ENCODE measurements at regions not wholly inside any gene's neighbourhood (a gene's known extent, or its start where the extent isn't known, plus 50 kb on each side); places are given as distances from the start of the nearest gene placed in this dataset.

DNA sequence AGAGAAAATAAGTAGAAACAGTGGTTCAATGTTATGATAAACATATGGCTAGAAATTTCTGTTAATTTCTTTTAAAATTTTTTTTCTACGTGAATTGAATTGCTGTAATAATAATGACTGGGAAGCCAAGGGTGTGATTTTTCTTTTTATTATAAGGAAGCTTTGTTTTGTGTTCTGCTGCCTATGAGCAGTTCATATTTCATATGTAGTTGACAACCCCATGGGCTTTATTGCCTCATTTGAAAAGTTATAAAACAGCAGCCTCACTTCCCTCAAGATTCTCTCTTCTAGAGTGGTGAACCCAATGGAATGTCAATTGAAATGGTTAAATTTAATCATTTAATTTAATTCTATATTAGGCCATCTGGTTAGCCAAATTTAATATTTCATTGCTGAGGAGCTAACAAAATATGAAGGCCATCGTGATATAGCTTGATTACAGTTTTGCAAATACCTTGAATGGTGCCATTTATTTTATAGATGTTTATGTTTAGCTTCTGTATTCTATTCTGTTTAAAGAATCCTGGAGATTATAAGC is 72.6 kb upstream of the DOCK10 start:
- TF ChIP-seq ZNF274 (IDR thresholded peaks at IDR 0.05; ENCODE audit: low read depth, low read length) (no peak), SUZ12 (IDR thresholded peaks at IDR 0.05; ENCODE audit: extremely low read depth, insufficient read depth, insufficient read length) (no peak), YY1 (IDR thresholded peaks at IDR 0.05; ENCODE audit: insufficient read depth, insufficient read length) (no peak)
- H3K4me3 ChIP-seq (ENCODE audit: insufficient read length, low read depth), result no peak overlapping the region
- no peaks in the 10 kb centered on the region for H3K27me3 ChIP-seq (ENCODE audit: insufficient read depth, insufficient read length)
- H3K4me1 ChIP-seq (ENCODE audit: insufficient read depth, insufficient read length), result no peaks in the 10 kb centered on the region
- no peak overlapping the region for H3K9ac ChIP-seq (ENCODE audit: insufficient read length, low read depth)
- no peak for DNase-seq (ENCODE audit: low read depth, low spot score)
- H3K36me3 ChIP-seq (ENCODE audit: insufficient read depth, insufficient read length, low read length), result no peaks in the 10 kb centered on the region
- no peaks in the 10 kb centered on the region for H3K9me3 ChIP-seq (ENCODE audit: insufficient read depth, low read length)

DNA sequence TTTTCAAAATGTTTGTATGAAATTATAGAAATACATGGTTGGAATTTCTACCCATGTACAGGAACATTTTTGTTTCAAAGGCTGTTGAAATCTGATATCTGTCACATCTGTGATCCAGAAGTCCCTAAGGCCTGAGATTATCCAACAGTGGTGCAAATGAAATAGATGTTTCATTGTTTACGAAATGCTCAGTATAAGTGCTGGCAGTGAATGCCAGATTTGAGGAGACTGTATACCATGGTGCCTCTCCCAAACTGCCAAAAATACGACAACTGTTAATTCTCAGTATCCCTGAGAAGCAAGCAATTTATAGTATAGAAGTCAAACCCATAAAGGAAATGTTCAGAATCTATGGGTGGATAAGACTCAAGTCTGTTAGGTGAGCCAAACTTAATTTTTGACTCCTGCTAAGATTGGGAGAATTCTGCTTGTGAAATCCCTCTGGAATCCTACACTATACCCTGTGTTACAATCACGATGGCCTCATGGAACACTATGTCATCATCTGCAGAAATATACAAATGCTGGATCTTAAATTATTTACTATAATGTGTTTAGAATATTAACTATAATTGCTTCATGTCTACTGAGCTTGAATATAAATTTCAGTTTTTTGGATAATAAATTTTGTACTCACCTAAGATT is 71.2 kb upstream of the DOCK10 start:
- Histone ChIP-seq H3K9me3 (ENCODE audit: insufficient read depth, low read length) (no peaks in the 10 kb centered on the region), H3K27me3 (ENCODE audit: insufficient read depth, insufficient read length) (no peaks in the 10 kb centered on the region), H3K36me3 (ENCODE audit: insufficient read depth, insufficient read length, low read length) (no peaks in the 10 kb centered on the region), H3K4me3 (ENCODE audit: insufficient read length, low read depth) (no peak overlapping the region), H3K9ac (ENCODE audit: insufficient read length, low read depth) (no peak overlapping the region), H3K4me1 (ENCODE audit: insufficient read depth, insufficient read length) (no peaks in the 10 kb centered on the region)
- DNase-seq (ENCODE audit: low read depth, low spot score), result no peak
- no peak for TF ChIP-seq YY1 (IDR thresholded peaks at IDR 0.05; ENCODE audit: insufficient read depth, insufficient read length)
- no peak for TF ChIP-seq ZNF274 (IDR thresholded peaks at IDR 0.05; ENCODE audit: low read depth, low read length)
- no peak for TF ChIP-seq SUZ12 (IDR thresholded peaks at IDR 0.05; ENCODE audit: extremely low read depth, insufficient read depth, insufficient read length)

- H3K9ac ChIP-seq (ENCODE audit: insufficient read length, low read depth), result no peak overlapping the region
- no peaks in the 10 kb centered on the region for H3K4me1 ChIP-seq (ENCODE audit: insufficient read depth, insufficient read length)
- H3K27me3 ChIP-seq (ENCODE audit: insufficient read depth, insufficient read length), result no peaks in the 10 kb centered on the region
- H3K36me3 ChIP-seq (ENCODE audit: insufficient read depth, insufficient read length, low read length), result no peaks in the 10 kb centered on the region
- no peaks in the 10 kb centered on the region for H3K9me3 ChIP-seq (ENCODE audit: insufficient read depth, low read length)
- TF ChIP-seq ZNF274 (IDR thresholded peaks at IDR 0.05; ENCODE audit: low read depth, low read length), result no peak
- TF ChIP-seq SUZ12 (IDR thresholded peaks at IDR 0.05; ENCODE audit: extremely low read depth, insufficient read depth, insufficient read length), result no peak
- no peak for TF ChIP-seq YY1 (IDR thresholded peaks at IDR 0.05; ENCODE audit: insufficient read depth, insufficient read length)
- H3K4me3 ChIP-seq (ENCODE audit: insufficient read length, low read depth), result no peak overlapping the region
- no peak for DNase-seq (ENCODE audit: low read depth, low spot score)
Measured at GRCh38 chr2:225112362-225113126, 70.3 kb upstream of the DOCK10 start.

DNA sequence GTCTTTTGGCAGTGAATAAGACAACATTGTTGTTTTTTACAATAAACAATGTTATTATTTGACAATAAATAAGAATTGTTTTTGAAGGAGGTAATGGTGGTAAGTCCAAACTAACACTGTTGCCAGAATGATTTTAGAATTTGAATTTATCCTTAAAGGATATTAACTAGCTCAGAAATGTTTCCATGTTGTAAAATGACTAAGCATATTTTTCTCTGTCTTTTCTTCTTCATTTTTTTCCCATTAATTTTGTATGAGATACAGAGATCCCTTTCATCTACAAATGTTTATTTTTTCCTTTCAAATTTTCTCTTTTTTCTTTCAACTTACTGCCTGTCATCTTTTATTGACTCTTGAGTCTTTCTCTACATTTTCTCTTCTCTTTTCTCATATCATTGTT is 66.5 kb upstream of the DOCK10 start:
- Histone ChIP-seq H3K9me3 (ENCODE audit: insufficient read depth, low read length) (no peaks in the 10 kb centered on the region), H3K4me3 (ENCODE audit: insufficient read length, low read depth) (no peak overlapping the region), H3K36me3 (ENCODE audit: insufficient read depth, insufficient read length, low read length) (no peaks in the 10 kb centered on the region), H3K4me1 (ENCODE audit: insufficient read depth, insufficient read length) (no peaks in the 10 kb centered on the region), H3K9ac (ENCODE audit: insufficient read length, low read depth) (no peak overlapping the region), H3K27me3 (ENCODE audit: insufficient read depth, insufficient read length) (no peaks in the 10 kb centered on the region)
- no peak for DNase-seq (ENCODE audit: low read depth, low spot score)
- TF ChIP-seq SUZ12 (IDR thresholded peaks at IDR 0.05; ENCODE audit: extremely low read depth, insufficient read depth, insufficient read length), result no peak
- TF ChIP-seq ZNF274 (IDR thresholded peaks at IDR 0.05; ENCODE audit: low read depth, low read length), result no peak
- TF ChIP-seq YY1 (IDR thresholded peaks at IDR 0.05; ENCODE audit: insufficient read depth, insufficient read length), result no peak

DNA sequence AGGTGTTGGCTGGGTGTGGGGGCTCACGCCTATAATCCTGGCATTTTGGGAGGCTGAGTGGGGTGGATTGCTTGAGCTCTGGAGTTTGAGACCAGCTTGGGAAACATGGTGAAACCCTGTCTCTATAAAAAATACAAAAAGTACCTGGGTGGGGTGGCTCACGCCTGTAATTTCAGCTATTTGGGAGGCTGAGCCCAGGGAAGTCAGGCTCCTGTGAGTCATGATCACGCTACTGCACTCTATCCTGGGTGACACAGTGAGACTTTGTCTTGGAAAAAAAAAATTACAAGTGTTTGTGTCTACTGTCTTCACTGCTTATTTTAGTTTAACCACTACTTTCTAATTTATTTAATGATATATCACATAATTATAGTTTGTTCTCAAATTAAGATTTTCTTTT is 62.7 kb upstream of the DOCK10 start:
- Histone ChIP-seq H3K36me3 (ENCODE audit: insufficient read depth, insufficient read length, low read length) (no peaks in the 10 kb centered on the region), H3K4me3 (ENCODE audit: insufficient read length, low read depth) (no peak overlapping the region), H3K27me3 (ENCODE audit: insufficient read depth, insufficient read length) (no peaks in the 10 kb centered on the region), H3K4me1 (ENCODE audit: insufficient read depth, insufficient read length) (no peaks in the 10 kb centered on the region), H3K9ac (ENCODE audit: insufficient read length, low read depth) (no peak overlapping the region), H3K9me3 (ENCODE audit: insufficient read depth, low read length) (no peaks in the 10 kb centered on the region)
- DNase-seq (ENCODE audit: low read depth, low spot score), result no peak
- TF ChIP-seq YY1 (IDR thresholded peaks at IDR 0.05; ENCODE audit: insufficient read depth, insufficient read length) (no peak), ZNF274 (IDR thresholded peaks at IDR 0.05; ENCODE audit: low read depth, low read length) (no peak), SUZ12 (IDR thresholded peaks at IDR 0.05; ENCODE audit: extremely low read depth, insufficient read depth, insufficient read length) (no peak)

GRCh38 chr2:225104321-225104720 is 62.1 kb upstream of the DOCK10 start:
- no peaks in the 10 kb centered on the region for H3K27me3 ChIP-seq (ENCODE audit: insufficient read depth, insufficient read length)
- no peaks in the 10 kb centered on the region for H3K4me1 ChIP-seq (ENCODE audit: insufficient read depth, insufficient read length)
- no peaks in the 10 kb centered on the region for H3K36me3 ChIP-seq (ENCODE audit: insufficient read depth, insufficient read length, low read length)
- H3K9me3 ChIP-seq (ENCODE audit: insufficient read depth, low read length), result no peaks in the 10 kb centered on the region
- no peak for DNase-seq (ENCODE audit: low read depth, low spot score)
- no peak overlapping the region for H3K9ac ChIP-seq (ENCODE audit: insufficient read length, low read depth)
- no peak for TF ChIP-seq ZNF274 (IDR thresholded peaks at IDR 0.05; ENCODE audit: low read depth, low read length)
- no peak overlapping the region for H3K4me3 ChIP-seq (ENCODE audit: insufficient read length, low read depth)

DNA sequence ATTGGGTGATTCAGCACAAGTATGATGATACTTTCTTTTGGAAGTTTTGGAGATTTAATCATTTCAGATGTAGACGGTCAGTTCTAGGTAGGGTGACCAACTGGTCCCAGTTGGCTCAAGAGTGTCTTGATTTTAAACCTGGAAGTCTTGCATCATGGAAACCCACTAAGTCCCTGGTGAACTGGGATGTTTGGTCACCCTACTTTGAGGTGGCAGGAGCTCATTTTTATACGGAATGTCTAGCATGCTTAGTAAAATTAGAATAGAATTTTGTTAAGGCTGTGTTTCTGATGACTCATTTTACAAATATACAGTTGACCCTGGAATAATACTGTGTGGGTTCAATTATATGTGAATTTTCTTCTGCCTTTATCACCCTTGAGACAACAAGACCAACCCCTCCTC is 61.5 kb upstream of the DOCK10 start:
- no peaks in the 10 kb centered on the region for H3K9me3 ChIP-seq (ENCODE audit: insufficient read depth, low read length)
- H3K9ac ChIP-seq (ENCODE audit: insufficient read length, low read depth), result no peak overlapping the region
- DNase-seq (ENCODE audit: low read depth, low spot score), result no peak
- H3K4me3 ChIP-seq (ENCODE audit: insufficient read length, low read depth), result no peak overlapping the region
- no peaks in the 10 kb centered on the region for H3K36me3 ChIP-seq (ENCODE audit: insufficient read depth, insufficient read length, low read length)
- no peaks in the 10 kb centered on the region for H3K4me1 ChIP-seq (ENCODE audit: insufficient read depth, insufficient read length)
- no peaks in the 10 kb centered on the region for H3K27me3 ChIP-seq (ENCODE audit: insufficient read depth, insufficient read length)
- TF ChIP-seq YY1 (IDR thresholded peaks at IDR 0.05; ENCODE audit: insufficient read depth, insufficient read length) (no peak), ZNF274 (IDR thresholded peaks at IDR 0.05; ENCODE audit: low read depth, low read length) (no peak), SUZ12 (IDR thresholded peaks at IDR 0.05; ENCODE audit: extremely low read depth, insufficient read depth, insufficient read length) (no peak)
